Right lobe of liver (tissue), 6 donors: ENCODE measurements at regions not wholly inside any gene's neighbourhood (a gene's known extent, or its start where the extent isn't known, plus 50 kb on each side); places are given as distances from the start of the nearest gene placed in this dataset.
A peak's percentile ranks its signal among the peaks of the same experiment; 100 is the strongest.

ENCODE experiments used
- ATAC-seq, 4 donors: fragments of 200-7000 bp; cut with Tn5 transposase; one replicate each; pipeline ENCODE4 v1.9.1; 2020; ENCODE audit warnings: mild to moderate bottlenecking in 4 of 4, moderate library complexity in 4 of 4
- DNase-seq, 3 donors: peaks; one replicate each; pipeline ENCODE4 v3.0.0-alpha.2; 2020
- H3K27ac ChIP-seq, 3 donors: fragments of 200-600 bp; one replicate each; pipeline ENCODE4 v1.8.0; 2022
- H3K27me3 ChIP-seq, 2 donors: fragments of 200-600 bp; one replicate each; pipeline ENCODE4 v1.8.0; 2022
- H3K36me3 ChIP-seq, 4 donors: fragments of 200-600 bp; sonication (generic) in 1 of 4; one replicate each; pipeline versions ENCODE4 v1.5.1 to v1.8.0; 2017 to 2022; ENCODE audit warnings: control low read depth in 1 of 4
- H3K4me1 ChIP-seq, 4 donors: fragments of 200-600 bp; sonication (generic) in 1 of 4; one replicate each; pipeline versions ENCODE4 v1.5.1 to v1.8.0; 2017 to 2022; ENCODE audit warnings: control low read depth in 1 of 4
- H3K4me3 ChIP-seq, 3 donors: fragments of 200-600 bp; one replicate each; pipeline ENCODE4 v1.8.0; 2022
- H3K9me3 ChIP-seq, 4 donors: fragments of 200-600 bp; sonication (generic) in 1 of 4; one replicate each; pipeline versions ENCODE4 v1.5.1 to v1.8.0; 2017 to 2022; ENCODE audit warnings: control low read depth in 1 of 4
- CTCF ChIP-seq, 4 donors: fragments of 200-600 bp in 3 of 4; fragments of 450-650 bp in 1 of 4; IDR thresholded peaks; one replicate each; pipeline versions ENCODE4 v1.5.1 to v1.8.0; 2016 to 2022; ENCODE audit warnings: antibody characterized with exemption in 4 of 4, mild to moderate bottlenecking in 2 of 4
- POLR2A ChIP-seq: fragments of 450-650 bp; IDR thresholded peaks from one replicate; pipeline ENCODE4 v1.6.1; 2017; ENCODE audit warnings: antibody characterized with exemption, mild to moderate bottlenecking
- WGBS: methylation state at CpG from one replicate; pipeline ENCODE4 v1.1.6; 2018; ENCODE audit warnings: low coverage, low lambda C conversion rate; ENCODE audit not compliant: insufficient coverage; ENCODE audit errors: missing lambda C conversion rate; 5-methylcytosine and 5-hydroxymethylcytosine counted together
- intact Hi-C, 2 donors: fragments of 100-400 bp; cut with DNase I; formaldehyde crosslinking; loops; one replicate each; pipeline versions ENCODE4 v1.11.2 to v1.14.1; 2022
- donor health status: DM: no; HTN: yes; CAD: no.
- donor health status: DM: no; HTN: no; CAD: no.
- donor health status: DM: no; HTN: no; CAD: no.
- donor health status: DM: no; HTN: yes; CAD: no.
- donor health status: DM: no; HTN: yes; CAD: no.

GRCh38 chr3:127068871-127069270 is 86.0 kb downstream of the PLXNA1 start:
- H3K27me3 ChIP-seq = no peaks in the 10 kb centered on the region
- no peak overlapping the region for H3K27ac ChIP-seq
- H3K9me3 ChIP-seq = no peaks in the 10 kb centered on the region
- DNase-seq = peak in 1 of 3 donors; percentile 39
- no peaks in the 10 kb centered on the region for H3K4me1 ChIP-seq
- intact Hi-C loops = no loop called here
- H3K4me3 ChIP-seq = no peak overlapping the region
- WGBS = 76% methylated on average over 8 of the region's 9 CpGs
- TF ChIP-seq POLR2A (no peak), CTCF (IDR thresholded peaks at IDR 0.05) (no peak)
- no peak for ATAC-seq
- H3K36me3 ChIP-seq = no peaks in the 10 kb centered on the region

DNA sequence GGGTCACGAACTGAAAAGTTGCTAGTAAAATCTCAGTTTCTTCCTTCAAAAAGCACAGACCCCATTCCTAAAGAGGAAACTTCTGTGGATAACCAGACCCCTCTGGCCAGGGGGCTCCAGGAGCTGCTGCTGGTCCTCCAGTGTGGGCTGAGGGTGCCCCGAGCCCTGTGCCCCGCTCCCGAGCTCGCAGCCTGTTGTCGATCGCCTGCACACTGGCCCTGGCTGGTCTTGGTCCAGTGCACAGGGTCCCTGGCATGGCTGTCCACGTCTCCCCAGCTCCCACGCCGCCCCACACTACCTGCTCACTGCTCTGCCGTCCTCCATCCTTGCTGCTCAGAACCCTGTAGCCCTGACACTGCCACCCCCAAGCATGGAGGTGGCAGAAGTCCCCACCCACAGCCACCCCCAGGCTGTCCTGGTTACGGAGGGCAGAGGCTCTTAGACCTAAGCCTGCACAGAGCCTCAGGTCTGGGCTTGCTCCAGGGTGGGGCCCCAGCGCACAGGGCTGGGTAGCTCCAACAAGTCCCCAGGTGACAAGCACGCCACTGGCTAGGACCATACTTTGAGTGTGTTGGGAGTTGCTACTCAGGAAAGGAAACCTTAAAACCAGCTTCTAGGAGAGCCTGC is 87.0 kb downstream of the PLXNA1 start:
- intact Hi-C loops = no loop called here
- ATAC-seq (peak in 1 of 4 donors; percentile 11), DNase-seq (peak in 2 of 3 donors; percentile 28 to 46)
- Histone ChIP-seq H3K4me1 (no peaks in the 10 kb centered on the region), H3K27me3 (no peaks in the 10 kb centered on the region), H3K36me3 (no peaks in the 10 kb centered on the region), H3K4me3 (no peak overlapping the region), H3K27ac (no peak overlapping the region), H3K9me3 (no peaks in the 10 kb centered on the region)
- TF ChIP-seq CTCF (IDR thresholded peaks at IDR 0.05) = no peak
- no peak for TF ChIP-seq POLR2A
- 20% methylated on average over 2 of the region's 14 CpGs for WGBS

- no peak for TF ChIP-seq CTCF (IDR thresholded peaks at IDR 0.05)
- WGBS = 57% methylated on average over 3 of the region's 9 CpGs
- H3K27me3 ChIP-seq = no peaks in the 10 kb centered on the region
- H3K27ac ChIP-seq = no peak overlapping the region
- intact Hi-C loops = no loop called here
- ATAC-seq = no peak
- no peak overlapping the region for H3K4me3 ChIP-seq
- H3K9me3 ChIP-seq = no peaks in the 10 kb centered on the region
- no peaks in the 10 kb centered on the region for H3K4me1 ChIP-seq
- H3K36me3 ChIP-seq = no peaks in the 10 kb centered on the region
- DNase-seq = peak in 2 of 3 donors; percentile 33 to 34
These were observed 87.9 kb downstream of the PLXNA1 start for GRCh38 chr3:127070776-127071175.

- ATAC-seq = no peak
- peak in 2 of 3 donors; percentile 27 to 28 for DNase-seq
- no CpG with 5 or more reads among the region's 10 CpGs for WGBS
- Histone ChIP-seq H3K4me1 (no peaks in the 10 kb centered on the region), H3K36me3 (no peaks in the 10 kb centered on the region), H3K27me3 (no peaks in the 10 kb centered on the region), H3K4me3 (no peak overlapping the region), H3K9me3 (no peaks in the 10 kb centered on the region), H3K27ac (no peak overlapping the region)
- intact Hi-C loops = no loop called here
- no peak for TF ChIP-seq CTCF (IDR thresholded peaks at IDR 0.05)
- TF ChIP-seq POLR2A = no peak
These were observed 88.7 kb downstream of the PLXNA1 start for GRCh38 chr3:127071597-127072001.
